ENCODE measurements at regions not wholly inside any gene's neighbourhood (a gene's known extent, or its start where the extent isn't known, plus 50 kb on each side); places are given as distances from the start of the nearest gene placed in this dataset.

- TF ChIP-seq CTCF (IDR thresholded peaks at IDR 0.05) = no peak
- TF ChIP-seq POLR2A (IDR thresholded peaks at IDR 0.05) = no peak
- no peak for TF ChIP-seq EP300 (IDR thresholded peaks at IDR 0.05)
Measured at GRCh38 chr1:239612379-239612778, 226.0 kb downstream of the CHRM3 start.

Measured in ovary (tissue), 3 donors.